22Rv1 (cell line): ENCODE measurements at regions not wholly inside any gene's neighbourhood (a gene's known extent, or its start where the extent isn't known, plus 50 kb on each side); places are given as distances from the start of the nearest gene placed in this dataset.

Source experiments
- H3K27ac ChIP-seq: fragments of 450-650 bp; 2 replicates; pipeline ENCODE4 v1.5.1; 2017
- CTCF ChIP-seq: fragments of 450-650 bp; IDR thresholded peaks from 2 replicates; pipeline ENCODE4 v1.5.1; 2017; ENCODE audit warnings: mild to moderate bottlenecking
- ZFX ChIP-seq: fragments of 450-650 bp; IDR thresholded peaks from 2 replicates; pipeline ENCODE4 v1.6.1; 2017; ENCODE audit warnings: antibody characterized with exemption, borderline replicate concordance

GRCh38 chr11:119828819-119829218 is 99.8 kb upstream of the NECTIN1 start:
- TF ChIP-seq CTCF (no peak), ZFX (no peak)
- H3K27ac ChIP-seq = no peak overlapping the region

- TF ChIP-seq ZFX (no peak), CTCF (no peak)
- no peak overlapping the region for H3K27ac ChIP-seq
Observed at GRCh38 chr11:119828006-119828405, 99.0 kb upstream of the NECTIN1 start.

- TF ChIP-seq CTCF = no peak
- TF ChIP-seq ZFX = no peak
- H3K27ac ChIP-seq = no peak overlapping the region
Observed at GRCh38 chr11:119827113-119827512, 98.1 kb upstream of the NECTIN1 start.

GRCh38 chr11:119823077-119823476 is 94.1 kb upstream of the NECTIN1 start:
- TF ChIP-seq ZFX (no peak), CTCF (no peak)
- H3K27ac ChIP-seq = no peak overlapping the region

GRCh38 chr11:119816660-119817059 is 87.7 kb upstream of the NECTIN1 start:
- TF ChIP-seq ZFX = no peak
- TF ChIP-seq CTCF = no peak
- H3K27ac ChIP-seq = no peak overlapping the region

GRCh38 chr11:119814766-119815165 is 85.8 kb upstream of the NECTIN1 start:
- TF ChIP-seq CTCF (no peak), ZFX (no peak)
- H3K27ac ChIP-seq = no peak overlapping the region

- no peak overlapping the region for H3K27ac ChIP-seq
- TF ChIP-seq ZFX = no peak
- no peak for TF ChIP-seq CTCF
Observed at GRCh38 chr11:119810478-119811232, 81.7 kb upstream of the NECTIN1 start.
